Keratinocyte (primary cell): ENCODE measurements at regions not wholly inside any gene's neighbourhood (a gene's known extent, or its start where the extent isn't known, plus 50 kb on each side); places are given as distances from the start of the nearest gene placed in this dataset.

Experiments
- DNase-seq: peaks from one replicate; pipeline ENCODE4 v3.0.0-alpha.2; 2011; ENCODE audit warnings: low read depth, missing footprints, low spot score
- FAIRE-seq: peaks from 2 replicates; lab custom pipeline; 2011; peaks lifted over from hg19 to GRCh38; lab: Jason Lieb, UNC
- H2AFZ ChIP-seq: 2 replicates; pipeline ENCODE4 v1.6.0; 2012; ENCODE audit warnings: low read length, control low read depth, inconsistent platforms; ENCODE audit not compliant: control insufficient read depth
- H3K27ac ChIP-seq: 2 replicates; pipeline ENCODE4 v1.5.1; 2011; ENCODE audit warnings: low read length; ENCODE audit not compliant: control insufficient read depth, insufficient read depth
- H3K27me3 ChIP-seq: 3 replicates; pipeline ENCODE4 v1.6.0; 2011; ENCODE audit warnings: low read length; ENCODE audit not compliant: control insufficient read depth, insufficient read depth; ENCODE audit errors: extremely low read depth
- H3K36me3 ChIP-seq, 2 experiments: 2 replicates in 1 of 2; 3 replicates in 1 of 2; pipeline ENCODE4 v1.5.1; 2011; ENCODE audit warnings: low read length in 2 of 2, mild to moderate bottlenecking in 1 of 2; ENCODE audit not compliant: control insufficient read depth in 2 of 2, insufficient read depth in 2 of 2; ENCODE audit errors: extremely low read depth in 1 of 2
- H3K4me1 ChIP-seq: 3 replicates; pipeline ENCODE4 v1.5.1; 2011; ENCODE audit warnings: low read length; ENCODE audit not compliant: control insufficient read depth, insufficient read depth; ENCODE audit errors: extremely low read depth
- H3K4me2 ChIP-seq: 3 replicates; pipeline ENCODE4 v1.6.0; 2011; ENCODE audit warnings: low read depth, low read length; ENCODE audit not compliant: control insufficient read depth, insufficient read depth; ENCODE audit errors: extremely low read depth
- H3K4me3 ChIP-seq, 3 experiments: fragments of 200-600 bp in 1 of 3; sonication (generic) in 1 of 3; 2 replicates in 2 of 3; 3 replicates in 1 of 3; pipeline ENCODE4 v1.5.1; 2011 to 2016; ENCODE audit warnings: low read length in 3 of 3, mild to moderate bottlenecking in 3 of 3, control low read depth in 2 of 3, inconsistent platforms in 1 of 3, low read depth in 1 of 3, mixed read lengths in 1 of 3, mixed run types in 1 of 3, moderate library complexity in 1 of 3; ENCODE audit not compliant: control insufficient read depth in 2 of 3, insufficient read depth in 2 of 3; ENCODE audit errors: extremely low read depth in 1 of 3
- H3K79me2 ChIP-seq: 2 replicates; pipeline ENCODE4 v1.6.0; 2012; ENCODE audit warnings: low read length; ENCODE audit not compliant: control insufficient read depth, insufficient read depth
- H3K9ac ChIP-seq: 3 replicates; pipeline ENCODE4 v1.6.0; 2011; ENCODE audit warnings: low read length; ENCODE audit not compliant: control insufficient read depth, insufficient read depth; ENCODE audit errors: extremely low read depth
- H3K9me1 ChIP-seq: 3 replicates; pipeline ENCODE4 v1.6.0; 2011; ENCODE audit warnings: low read length; ENCODE audit not compliant: control insufficient read depth, insufficient read depth; ENCODE audit errors: extremely low read depth
- H3K9me3 ChIP-seq: 2 replicates; pipeline ENCODE4 v1.5.1; 2012; ENCODE audit warnings: low read depth, low read length; ENCODE audit not compliant: control insufficient read depth
- H4K20me1 ChIP-seq: 3 replicates; pipeline ENCODE4 v1.6.0; 2011; ENCODE audit warnings: low read length; ENCODE audit not compliant: control insufficient read depth, insufficient read depth; ENCODE audit errors: extremely low read depth
- CTCF ChIP-seq, 3 experiments: IDR thresholded peaks in 1 of 3; conservative IDR thresholded peaks in 1 of 3; optimal IDR thresholded peaks in 1 of 3; 2 replicates in 2 of 3; 3 replicates in 1 of 3; pipeline versions ENCODE3 to v1.5.1; 2011; ENCODE audit warnings: low read length in 3 of 3, mild to moderate bottlenecking in 3 of 3, moderate library complexity in 2 of 3, control low read depth in 1 of 3, inconsistent platforms in 1 of 3; ENCODE audit not compliant: insufficient read depth in 2 of 3; ENCODE audit errors: extremely low read depth in 1 of 3
- EZH2 ChIP-seq: IDR thresholded peaks from one replicate; pipeline ENCODE4 v1.6.1; 2012; ENCODE audit warnings: inconsistent platforms, mild to moderate bottlenecking, low read length, moderate library complexity
- dilution Hi-C: fragments of 300-500 bp; cut with MboI; formaldehyde crosslinking; loops from one replicate; pipeline ENCODE4 v1.7.0; 2020; ENCODE audit warnings: low sequenced_read_pairs; ENCODE audit not compliant: extremely low pct_ligation_motif_present

- FAIRE-seq: no peak
- H3K9me3 ChIP-seq: peaks cover 11% of the 10 kb centered on the region
- no peaks in the 10 kb centered on the region for H3K27me3 ChIP-seq
- H3K9me1 ChIP-seq: no peaks in the 10 kb centered on the region
- H3K79me2 ChIP-seq: no peaks in the 10 kb centered on the region
- no peak for TF ChIP-seq CTCF (optimal IDR thresholded peaks at IDR 0.05 in 1 of 3, IDR thresholded peaks at IDR 0.05 in 1 of 3, conservative IDR thresholded peaks at IDR 0.05 in 1 of 3; ENCODE audit: extremely low read depth in 1 of 3, insufficient read depth in 2 of 3, low read length in 3 of 3)
- TF ChIP-seq EZH2: no peak
- no peak overlapping the region for H3K9ac ChIP-seq
- no peaks in the 10 kb centered on the region for H3K36me3 ChIP-seq
- no peak overlapping the region for H3K4me2 ChIP-seq
- H3K4me3 ChIP-seq: no peak overlapping the region
- dilution Hi-C loops: no loop called here
- no peak for DNase-seq
- H3K4me1 ChIP-seq: no peaks in the 10 kb centered on the region
- no peak overlapping the region for H3K27ac ChIP-seq
- H2AFZ ChIP-seq: no peak overlapping the region
- H4K20me1 ChIP-seq: no peaks in the 10 kb centered on the region
Measured at GRCh38 chr1:2910211-2910610, 108.7 kb upstream of the TTC34 start.

- no peak overlapping the region for H3K4me2 ChIP-seq
- H3K9me3 ChIP-seq: peaks cover 22% of the 10 kb centered on the region
- H4K20me1 ChIP-seq: no peaks in the 10 kb centered on the region
- H3K79me2 ChIP-seq: no peaks in the 10 kb centered on the region
- no peaks in the 10 kb centered on the region for H3K4me1 ChIP-seq
- H2AFZ ChIP-seq: no peak overlapping the region
- TF ChIP-seq CTCF (optimal IDR thresholded peaks at IDR 0.05 in 1 of 3, IDR thresholded peaks at IDR 0.05 in 1 of 3, conservative IDR thresholded peaks at IDR 0.05 in 1 of 3; ENCODE audit: extremely low read depth in 1 of 3, insufficient read depth in 2 of 3, low read length in 3 of 3) (no peak), EZH2 (no peak)
- no peaks in the 10 kb centered on the region for H3K9me1 ChIP-seq
- DNase-seq: no peak
- no peak for FAIRE-seq
- H3K9ac ChIP-seq: no peak overlapping the region
- dilution Hi-C loops: no loop called here
- H3K36me3 ChIP-seq: no peaks in the 10 kb centered on the region
- H3K27me3 ChIP-seq: no peaks in the 10 kb centered on the region
- no peak overlapping the region for H3K4me3 ChIP-seq
- no peak overlapping the region for H3K27ac ChIP-seq
Measured at GRCh38 chr1:2911421-2912178, 109.7 kb upstream of the ACTRT2 start.
